SK-N-SH treated with all-trans-retinoic acid at 6 μM for 48 hours (cell line): ENCODE measurements at regions not wholly inside any gene's neighbourhood (a gene's known extent, or its start where the extent isn't known, plus 50 kb on each side); places are given as distances from the start of the nearest gene placed in this dataset.

Experiments used
- CSDC2 ChIP-seq: fragments of 250-450 bp; sonication (Bioruptor Pico); IDR thresholded peaks from 2 replicates; pipeline ENCODE4 v1.5.0; 2020; ENCODE audit warnings: mild to moderate bottlenecking, moderate library complexity
- ESRRG ChIP-seq: fragments of 250-450 bp; sonication (Bioruptor Pico); IDR thresholded peaks from 2 replicates; pipeline ENCODE4 v1.6.1; 2021; ENCODE audit warnings: mild to moderate bottlenecking
- ISL1 ChIP-seq: fragments of 250-450 bp; sonication (Bioruptor Pico); IDR thresholded peaks from 2 replicates; pipeline ENCODE4 v2.1.2; 2022; ENCODE audit warnings: mild to moderate bottlenecking, moderate library complexity
- PPARA ChIP-seq: fragments of 250-450 bp; sonication (Bioruptor Pico); IDR thresholded peaks from 2 replicates; pipeline ENCODE4 v1.5.0; 2020; ENCODE audit warnings: mild to moderate bottlenecking, borderline replicate concordance
- SNAI2 ChIP-seq: fragments of 250-450 bp; sonication (Bioruptor Pico); IDR thresholded peaks from 2 replicates; pipeline ENCODE4 v1.5.0; 2020; ENCODE audit warnings: mild to moderate bottlenecking, moderate library complexity
- ZC3H10 ChIP-seq: fragments of 250-450 bp; sonication (Bioruptor Pico); IDR thresholded peaks from 2 replicates; pipeline ENCODE4 v1.5.1; 2021; ENCODE audit warnings: mild to moderate bottlenecking, moderate library complexity
- ZFP3 ChIP-seq: fragments of 250-450 bp; sonication (Bioruptor Pico); IDR thresholded peaks from 2 replicates; pipeline ENCODE4 v1.5.0; 2020; ENCODE audit warnings: mild to moderate bottlenecking, moderate library complexity
- ZFP30 ChIP-seq: fragments of 450-650 bp; formaldehyde crosslinking; IDR thresholded peaks from 2 replicates; pipeline ENCODE4 v1.5.0; 2022; ENCODE audit warnings: mild to moderate bottlenecking, moderate library complexity
- TF ChIP-seq, protein P1 (sequence below): fragments of 250-450 bp; sonication (Bioruptor Pico); IDR thresholded peaks from 2 replicates; pipeline ENCODE4 v1.5.0; 2020; ENCODE audit warnings: mild to moderate bottlenecking, moderate library complexity
- TF ChIP-seq, protein P2 (sequence below): fragments of 250-450 bp; sonication (Bioruptor Pico); IDR thresholded peaks from 2 replicates; pipeline ENCODE4 v1.8.0; 2020; ENCODE audit warnings: mild to moderate bottlenecking, moderate library complexity, borderline replicate concordance

DNA sequence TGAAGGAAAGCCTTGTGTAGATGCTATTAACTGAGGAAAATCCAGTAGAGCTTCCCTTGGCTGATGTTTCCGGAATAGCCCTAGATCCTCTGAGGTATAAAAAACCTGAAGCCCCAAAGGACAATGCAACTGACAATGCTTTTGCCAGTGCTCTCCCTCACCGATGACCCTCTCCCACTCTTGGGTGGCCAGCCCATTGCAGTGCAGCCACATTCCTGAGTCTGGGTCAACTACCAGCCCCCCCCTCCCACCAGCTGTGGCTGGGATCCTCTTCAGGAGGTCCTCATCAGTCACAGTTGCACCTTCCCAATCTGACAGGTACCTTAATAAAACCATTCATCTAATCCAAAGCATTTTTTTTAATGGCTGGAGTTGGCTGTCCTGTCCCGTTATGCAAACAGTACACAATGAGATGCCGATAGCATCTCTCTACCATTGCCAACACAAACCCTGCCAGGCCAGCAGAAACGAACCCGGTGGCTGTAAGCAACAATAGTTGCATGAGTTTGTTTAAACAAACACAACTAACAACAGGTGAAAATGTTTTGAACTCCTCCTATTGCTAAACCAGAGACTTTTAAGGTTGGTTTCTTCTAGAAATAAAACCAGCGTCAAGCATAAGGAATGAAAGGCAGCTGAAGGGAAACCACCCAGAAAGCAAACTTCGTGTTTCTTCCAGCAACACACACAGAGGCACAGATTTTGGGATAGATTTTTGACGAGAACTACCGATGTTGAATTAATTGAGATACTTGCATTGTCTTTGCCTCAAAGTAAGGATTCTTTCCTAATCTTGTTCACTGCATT lies 128.3 kb upstream of the ARHGEF3 start:
- TF ChIP-seq ISL1 (CRISPR knock-in tag) (no peak), ZFP3 (CRISPR knock-in tag) (no peak), ZC3H10 (CRISPR knock-in tag) (no peak), SNAI2 (CRISPR knock-in tag) (no peak), PPARA (CRISPR knock-in tag) (no peak), ESRRG (CRISPR knock-in tag) (no peak), CSDC2 (CRISPR knock-in tag) (no peak), ZFP30 (CRISPR knock-in tag) (no peak)
- TF ChIP-seq, protein P1, sequence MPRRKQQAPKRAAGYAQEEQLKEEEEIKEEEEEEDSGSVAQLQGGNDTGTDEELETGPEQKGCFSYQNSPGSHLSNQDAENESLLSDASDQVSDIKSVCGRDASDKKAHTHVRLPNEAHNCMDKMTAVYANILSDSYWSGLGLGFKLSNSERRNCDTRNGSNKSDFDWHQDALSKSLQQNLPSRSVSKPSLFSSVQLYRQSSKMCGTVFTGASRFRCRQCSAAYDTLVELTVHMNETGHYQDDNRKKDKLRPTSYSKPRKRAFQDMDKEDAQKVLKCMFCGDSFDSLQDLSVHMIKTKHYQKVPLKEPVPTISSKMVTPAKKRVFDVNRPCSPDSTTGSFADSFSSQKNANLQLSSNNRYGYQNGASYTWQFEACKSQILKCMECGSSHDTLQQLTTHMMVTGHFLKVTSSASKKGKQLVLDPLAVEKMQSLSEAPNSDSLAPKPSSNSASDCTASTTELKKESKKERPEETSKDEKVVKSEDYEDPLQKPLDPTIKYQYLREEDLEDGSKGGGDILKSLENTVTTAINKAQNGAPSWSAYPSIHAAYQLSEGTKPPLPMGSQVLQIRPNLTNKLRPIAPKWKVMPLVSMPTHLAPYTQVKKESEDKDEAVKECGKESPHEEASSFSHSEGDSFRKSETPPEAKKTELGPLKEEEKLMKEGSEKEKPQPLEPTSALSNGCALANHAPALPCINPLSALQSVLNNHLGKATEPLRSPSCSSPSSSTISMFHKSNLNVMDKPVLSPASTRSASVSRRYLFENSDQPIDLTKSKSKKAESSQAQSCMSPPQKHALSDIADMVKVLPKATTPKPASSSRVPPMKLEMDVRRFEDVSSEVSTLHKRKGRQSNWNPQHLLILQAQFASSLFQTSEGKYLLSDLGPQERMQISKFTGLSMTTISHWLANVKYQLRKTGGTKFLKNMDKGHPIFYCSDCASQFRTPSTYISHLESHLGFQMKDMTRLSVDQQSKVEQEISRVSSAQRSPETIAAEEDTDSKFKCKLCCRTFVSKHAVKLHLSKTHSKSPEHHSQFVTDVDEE (CRISPR knock-in tag): no peak
- TF ChIP-seq, protein P2, sequence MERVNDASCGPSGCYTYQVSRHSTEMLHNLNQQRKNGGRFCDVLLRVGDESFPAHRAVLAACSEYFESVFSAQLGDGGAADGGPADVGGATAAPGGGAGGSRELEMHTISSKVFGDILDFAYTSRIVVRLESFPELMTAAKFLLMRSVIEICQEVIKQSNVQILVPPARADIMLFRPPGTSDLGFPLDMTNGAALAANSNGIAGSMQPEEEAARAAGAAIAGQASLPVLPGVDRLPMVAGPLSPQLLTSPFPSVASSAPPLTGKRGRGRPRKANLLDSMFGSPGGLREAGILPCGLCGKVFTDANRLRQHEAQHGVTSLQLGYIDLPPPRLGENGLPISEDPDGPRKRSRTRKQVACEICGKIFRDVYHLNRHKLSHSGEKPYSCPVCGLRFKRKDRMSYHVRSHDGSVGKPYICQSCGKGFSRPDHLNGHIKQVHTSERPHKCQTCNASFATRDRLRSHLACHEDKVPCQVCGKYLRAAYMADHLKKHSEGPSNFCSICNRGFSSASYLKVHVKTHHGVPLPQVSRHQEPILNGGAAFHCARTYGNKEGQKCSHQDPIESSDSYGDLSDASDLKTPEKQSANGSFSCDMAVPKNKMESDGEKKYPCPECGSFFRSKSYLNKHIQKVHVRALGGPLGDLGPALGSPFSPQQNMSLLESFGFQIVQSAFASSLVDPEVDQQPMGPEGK (CRISPR knock-in tag): no peak
